Activated CD8-positive, alpha-beta T cell treated with anti-CD3 and anti-CD28 coated beads for 36 hours (primary cell): ENCODE measurements at regions not wholly inside any gene's neighbourhood (a gene's known extent, or its start where the extent isn't known, plus 50 kb on each side); places are given as distances from the start of the nearest gene placed in this dataset.
A peak's percentile ranks its signal among the peaks of the same experiment; 100 is the strongest.

Experiments used
- ATAC-seq: fragments of 200-7000 bp; cut with Tn5 transposase; one replicate; pipeline ENCODE4 v1.10.0; 2021; ENCODE audit warnings: mild to moderate bottlenecking, moderate library complexity
- CTCF ChIA-PET: fragments of 350-600 bp; sonication (Branson Sonifier 250); formaldehyde crosslinking; loops from one replicate; lab custom pipeline; 2021; ENCODE audit warnings: antibody characterized with exemption; lab: Charles Lee
- POLR2A ChIA-PET: fragments of 350-600 bp; sonication (Branson Sonifier 250); formaldehyde crosslinking; loops from one replicate; lab custom pipeline; 2021; ENCODE audit warnings: antibody characterized with exemption; lab: Charles Lee
- DNase-seq: peaks from one replicate; pipeline ENCODE4 v3.0.0-alpha.2; 2020
- H3K27ac Mint-ChIP-seq: one replicate; pipeline ENCODE4 v1.8.0; 2021; ENCODE audit warnings: mild to moderate bottlenecking, mixed read lengths
- H3K27me3 Mint-ChIP-seq: one replicate; pipeline ENCODE4 v1.8.0; 2021; ENCODE audit warnings: mixed read lengths
- H3K36me3 Mint-ChIP-seq: one replicate; pipeline ENCODE4 v1.8.0; 2021; ENCODE audit warnings: low read depth, mixed read lengths
- H3K4me1 Mint-ChIP-seq: one replicate; pipeline ENCODE4 v1.8.0; 2021; ENCODE audit warnings: low read depth, mixed read lengths
- H3K4me3 Mint-ChIP-seq: one replicate; pipeline ENCODE4 v1.8.0; 2021; ENCODE audit warnings: mild to moderate bottlenecking, moderate library complexity, mixed read lengths
- H3K9me3 Mint-ChIP-seq: one replicate; pipeline ENCODE4 v1.8.0; 2021; ENCODE audit warnings: mixed read lengths
- intact Hi-C: fragments of 100-400 bp; cut with micrococcal nuclease; formaldehyde crosslinking; loops from one replicate; pipeline ENCODE4 v1.10.0; 2022
- TF ChIP-seq, protein P1 (sequence below): fragments of 200-600 bp; IDR thresholded peaks from one replicate; pipeline ENCODE4 v1.8.0; 2022; ENCODE audit warnings: antibody characterized with exemption, mild to moderate bottlenecking

- intact Hi-C loops: no loop called here
- DNase-seq (peak; percentile 7), ATAC-seq (no peak)
- ChIA-PET POLR2A (no interaction called here), CTCF (interaction anchor here (1.3 to 1.4 kb wide), 2 partner anchors 62 to 211 kb away, joined by 6 to 7 read pairs; no protein-coding TSS in a partner anchor)
- Mint-ChIP-seq H3K27ac (no peak overlapping the region), H3K36me3 (no peaks in the 10 kb centered on the region), H3K9me3 (no peaks in the 10 kb centered on the region), H3K4me3 (no peak overlapping the region), H3K4me1 (no peaks in the 10 kb centered on the region), H3K27me3 (peaks cover 1% of the 10 kb centered on the region)
- TF ChIP-seq, protein P1, sequence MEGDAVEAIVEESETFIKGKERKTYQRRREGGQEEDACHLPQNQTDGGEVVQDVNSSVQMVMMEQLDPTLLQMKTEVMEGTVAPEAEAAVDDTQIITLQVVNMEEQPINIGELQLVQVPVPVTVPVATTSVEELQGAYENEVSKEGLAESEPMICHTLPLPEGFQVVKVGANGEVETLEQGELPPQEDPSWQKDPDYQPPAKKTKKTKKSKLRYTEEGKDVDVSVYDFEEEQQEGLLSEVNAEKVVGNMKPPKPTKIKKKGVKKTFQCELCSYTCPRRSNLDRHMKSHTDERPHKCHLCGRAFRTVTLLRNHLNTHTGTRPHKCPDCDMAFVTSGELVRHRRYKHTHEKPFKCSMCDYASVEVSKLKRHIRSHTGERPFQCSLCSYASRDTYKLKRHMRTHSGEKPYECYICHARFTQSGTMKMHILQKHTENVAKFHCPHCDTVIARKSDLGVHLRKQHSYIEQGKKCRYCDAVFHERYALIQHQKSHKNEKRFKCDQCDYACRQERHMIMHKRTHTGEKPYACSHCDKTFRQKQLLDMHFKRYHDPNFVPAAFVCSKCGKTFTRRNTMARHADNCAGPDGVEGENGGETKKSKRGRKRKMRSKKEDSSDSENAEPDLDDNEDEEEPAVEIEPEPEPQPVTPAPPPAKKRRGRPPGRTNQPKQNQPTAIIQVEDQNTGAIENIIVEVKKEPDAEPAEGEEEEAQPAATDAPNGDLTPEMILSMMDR: no peak
These were observed 119.4 kb downstream of the CYRIA start for GRCh38 chr2:16546128-16546754.

DNA sequence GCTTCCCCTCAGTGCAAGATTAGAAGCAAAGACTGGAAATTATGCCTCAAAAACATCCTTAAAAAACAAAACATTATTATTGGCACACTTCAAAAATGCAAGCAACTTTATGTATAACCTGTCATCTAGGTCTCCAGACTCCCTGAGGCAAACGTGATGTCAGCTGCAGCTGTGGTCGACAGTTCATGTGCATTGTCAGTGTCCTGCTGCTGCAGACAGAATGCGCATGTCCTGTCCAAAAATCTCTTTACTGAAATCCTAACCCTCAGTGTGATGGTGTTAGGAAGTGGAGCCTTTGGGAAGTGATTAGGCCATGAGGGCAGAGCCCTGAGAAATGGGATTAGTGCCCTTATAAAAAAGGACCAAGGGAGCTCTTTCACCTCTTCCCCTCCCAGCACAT, 126.9 kb downstream of the CYRIA start:
- Mint-ChIP-seq H3K27ac (no peak overlapping the region), H3K36me3 (no peaks in the 10 kb centered on the region), H3K9me3 (no peaks in the 10 kb centered on the region), H3K4me3 (no peak overlapping the region), H3K4me1 (no peaks in the 10 kb centered on the region), H3K27me3 (peaks cover 6% of the 10 kb centered on the region)
- intact Hi-C loops: no loop called here
- ChIA-PET POLR2A (no interaction called here), CTCF (interaction anchor here (1.2 kb wide), 1 partner anchor 70 kb away, joined by 4 read pairs; no protein-coding TSS in a partner anchor)
- TF ChIP-seq, protein P1: no peak
- no peak for ATAC-seq
- DNase-seq: no peak

GRCh38 chr2:16537347-16537746, 128.3 kb downstream of the CYRIA start:
- ATAC-seq (no peak), DNase-seq (no peak)
- no peak overlapping the region for H3K27ac Mint-ChIP-seq
- H3K9me3 Mint-ChIP-seq: no peaks in the 10 kb centered on the region
- TF ChIP-seq, protein P1: no peak
- intact Hi-C loops: no loop called here
- H3K27me3 Mint-ChIP-seq: peaks cover 6% of the 10 kb centered on the region
- no peak overlapping the region for H3K4me3 Mint-ChIP-seq
- ChIA-PET POLR2A (no interaction called here), CTCF (no interaction called here)
- no peaks in the 10 kb centered on the region for H3K36me3 Mint-ChIP-seq
- H3K4me1 Mint-ChIP-seq: no peaks in the 10 kb centered on the region

DNA sequence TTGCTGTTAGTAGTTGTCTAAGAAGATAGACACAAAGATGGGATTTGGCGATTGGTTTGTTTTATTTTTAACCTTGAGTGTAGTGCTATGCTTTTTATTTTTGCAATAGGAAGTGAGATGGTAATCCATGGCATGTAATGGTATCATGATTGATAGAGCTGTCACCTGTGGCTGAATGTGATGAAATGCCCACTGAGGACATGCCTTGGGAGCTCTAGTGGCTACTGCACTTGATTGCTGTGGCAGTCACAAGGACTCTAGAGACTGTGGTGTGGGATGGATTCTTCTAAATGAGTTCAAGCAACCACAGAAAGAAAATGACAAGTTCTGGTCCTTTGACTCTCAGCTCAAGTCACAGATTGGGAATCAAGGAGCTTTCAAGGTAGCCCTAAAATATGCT, 139.4 kb downstream of the CYRIA start:
- intact Hi-C loops: loop anchor here (10.0 kb wide), 1 partner anchor 79 kb away; no protein-coding TSS in a partner anchor
- no peaks in the 10 kb centered on the region for H3K36me3 Mint-ChIP-seq
- no peaks in the 10 kb centered on the region for H3K9me3 Mint-ChIP-seq

More for the DNA sequence above, 139.4 kb downstream of the CYRIA start:
- DNase-seq: no peak
- no peak overlapping the region for H3K4me3 Mint-ChIP-seq
- ChIA-PET POLR2A (no interaction called here), CTCF (interaction anchor here (1.4 to 1.9 kb wide), 3 partner anchors 17 to 230 kb away, joined by 4 to 8 read pairs (median 6); no protein-coding TSS in a partner anchor)
- peaks cover 6% of the 10 kb centered on the region for H3K27me3 Mint-ChIP-seq
- H3K27ac Mint-ChIP-seq: no peak overlapping the region
- no peak for ATAC-seq
- no peaks in the 10 kb centered on the region for H3K4me1 Mint-ChIP-seq
- TF ChIP-seq, protein P1: no peak
